MCF 10A (cell line): ENCODE measurements at regions not wholly inside any gene's neighbourhood (a gene's known extent, or its start where the extent isn't known, plus 50 kb on each side); places are given as distances from the start of the nearest gene placed in this dataset.

Source experiments
- BruUV-seq: library from RNA; stranded (reverse); fragments of 400-500 nt; replicated peaks from 2 replicates; lab custom pipeline; 2021; lab: Mats Ljungman, UMichigan
- CTCF ChIA-PET: fragments of 300-600 bp; sonication (Branson Sonifier 250); formaldehyde crosslinking; extraction: SDS; loops from one replicate; lab custom pipeline; 2021; ENCODE audit warnings: antibody characterized with exemption, inconsistent platforms; lab: Yijun Ruan, JAX
- POLR2A ChIA-PET: fragments of 300-600, 350-650 bp; sonication (Branson Sonifier 250); formaldehyde crosslinking; extraction: SDS; loops from one replicate; lab custom pipeline; 2020; ENCODE audit warnings: antibody characterized with exemption, inconsistent platforms; lab: Yijun Ruan, JAX
- DNase-seq: peaks from one replicate; pipeline ENCODE4 v3.0.0-alpha.2; 2018; ENCODE audit not compliant: unreplicated experiment
- H3K27ac Mint-ChIP-seq: one replicate; pipeline ENCODE4 v1.8.0; 2022; ENCODE audit warnings: mild to moderate bottlenecking, low read depth, mixed read lengths; ENCODE audit not compliant: unreplicated experiment
- H3K27me3 Mint-ChIP-seq: one replicate; pipeline ENCODE4 v1.8.0; 2022; ENCODE audit warnings: mixed read lengths; ENCODE audit not compliant: insufficient read depth, unreplicated experiment
- H3K36me3 Mint-ChIP-seq: one replicate; pipeline ENCODE4 v1.8.0; 2022; ENCODE audit warnings: mild to moderate bottlenecking, moderate library complexity, mixed read lengths; ENCODE audit not compliant: insufficient read depth, unreplicated experiment
- H3K4me1 Mint-ChIP-seq: one replicate; pipeline ENCODE4 v1.8.0; 2022; ENCODE audit warnings: mixed read lengths; ENCODE audit not compliant: insufficient read depth, unreplicated experiment
- H3K4me3 Mint-ChIP-seq: one replicate; pipeline ENCODE4 v1.8.0; 2022; ENCODE audit warnings: mild to moderate bottlenecking, moderate library complexity, mixed read lengths; ENCODE audit not compliant: unreplicated experiment
- H3K9me3 Mint-ChIP-seq: one replicate; pipeline ENCODE4 v1.8.0; 2022; ENCODE audit warnings: mixed read lengths; ENCODE audit not compliant: unreplicated experiment
- CTCF ChIP-seq: fragments of 200-600 bp; IDR thresholded peaks from one replicate; pipeline ENCODE4 v1.8.0; 2022; ENCODE audit warnings: antibody characterized with exemption, mild to moderate bottlenecking; ENCODE audit not compliant: unreplicated experiment
- intact Hi-C: fragments of 100-400 bp; cut with micrococcal nuclease; formaldehyde crosslinking; loops from 2 replicates; pipeline ENCODE4 v1.14.1; 2022

GRCh38 chr4:156528216-156528615, 443.4 kb downstream of the PDGFC start:
- no peaks in the 10 kb centered on the region for H3K36me3 Mint-ChIP-seq
- intact Hi-C loops = no loop called here
- no peak for DNase-seq
- no peak overlapping the region for H3K27ac Mint-ChIP-seq
- ChIA-PET CTCF (no interaction called here), POLR2A (no interaction called here)
- H3K4me3 Mint-ChIP-seq = no peak overlapping the region
- no peaks in the 10 kb centered on the region for H3K27me3 Mint-ChIP-seq
- peaks cover 6% of the 10 kb centered on the region for H3K9me3 Mint-ChIP-seq
- no peaks in the 10 kb centered on the region for H3K4me1 Mint-ChIP-seq
- TF ChIP-seq CTCF = no peak
- BruUV-seq = no TSS peak

- no peak overlapping the region for H3K4me3 Mint-ChIP-seq
- no peak overlapping the region for H3K27ac Mint-ChIP-seq
- H3K36me3 Mint-ChIP-seq = no peaks in the 10 kb centered on the region
- no TSS peak for BruUV-seq
- no peaks in the 10 kb centered on the region for H3K4me1 Mint-ChIP-seq
- no peaks in the 10 kb centered on the region for H3K9me3 Mint-ChIP-seq
- intact Hi-C loops = no loop called here
- DNase-seq = no peak
- CTCF ChIA-PET = no interaction called here
- TF ChIP-seq CTCF = no peak
- no peaks in the 10 kb centered on the region for H3K27me3 Mint-ChIP-seq
- POLR2A ChIA-PET = interaction anchor here (0.7 kb wide), 1 partner anchor 40 kb away, joined by 3 read pairs; no protein-coding TSS in a partner anchor
Measured at GRCh38 chr4:156527237-156527993, 444.2 kb downstream of the PDGFC start.

GRCh38 chr4:156523991-156524390, 447.6 kb downstream of the PDGFC start:
- Mint-ChIP-seq H3K27ac (no peak overlapping the region), H3K4me3 (no peak overlapping the region), H3K9me3 (no peaks in the 10 kb centered on the region), H3K27me3 (no peaks in the 10 kb centered on the region), H3K4me1 (no peaks in the 10 kb centered on the region), H3K36me3 (no peaks in the 10 kb centered on the region)
- no TSS peak for BruUV-seq
- ChIA-PET CTCF (no interaction called here), POLR2A (no interaction called here)
- intact Hi-C loops = no loop called here
- TF ChIP-seq CTCF = no peak
- no peak for DNase-seq

GRCh38 chr4:156523492-156523891, 448.1 kb downstream of the PDGFC start:
- Mint-ChIP-seq H3K9me3 (no peaks in the 10 kb centered on the region), H3K4me1 (no peaks in the 10 kb centered on the region), H3K4me3 (no peak overlapping the region), H3K27me3 (no peaks in the 10 kb centered on the region), H3K27ac (no peak overlapping the region), H3K36me3 (no peaks in the 10 kb centered on the region)
- BruUV-seq = no TSS peak
- ChIA-PET POLR2A (no interaction called here), CTCF (no interaction called here)
- DNase-seq = no peak
- no peak for TF ChIP-seq CTCF
- intact Hi-C loops = no loop called here
